H1 (cell line): ENCODE measurements at regions not wholly inside any gene's neighbourhood (a gene's known extent, or its start where the extent isn't known, plus 50 kb on each side); places are given as distances from the start of the nearest gene placed in this dataset.

Experiments
- CHD7 ChIP-seq: fragments of 300-600 bp; sonication (generic); IDR thresholded peaks from 2 replicates; pipeline ENCODE4 v1.7.1; 2012; ENCODE audit warnings: low read length, moderate library complexity, mild to moderate bottlenecking, inconsistent platforms; ENCODE audit not compliant: insufficient replicate concordance
- JUND ChIP-seq: IDR thresholded peaks from 2 replicates; pipeline ENCODE4 v1.6.1; 2011; ENCODE audit warnings: mild to moderate bottlenecking, improper control_type of control experiment, low read length

GRCh38 chr6:21801446-21802174 lies 208.1 kb downstream of the SOX4 start (continued):
- no peak for TF ChIP-seq CHD7
- TF ChIP-seq JUND: no peak
